ENCODE measurements at regions not wholly inside any gene's neighbourhood (a gene's known extent, or its start where the extent isn't known, plus 50 kb on each side); places are given as distances from the start of the nearest gene placed in this dataset.
A peak's percentile ranks its signal among the peaks of the same experiment; 100 is the strongest.

- no peak for DNase-seq
Observed at GRCh38 chr10:44242091-44242490, 142.8 kb downstream of the CXCL12 start.

- no peak for DNase-seq
Observed at GRCh38 chr10:44240584-44241205, 144.2 kb downstream of the CXCL12 start.

GRCh38 chr10:44238212-44238611 lies 146.7 kb downstream of the CXCL12 start:
- no peak for DNase-seq

- DNase-seq: no peak
Observed at GRCh38 chr10:44237364-44238049, 147.4 kb downstream of the CXCL12 start.

GRCh38 chr10:44235363-44235762 lies 149.5 kb downstream of the CXCL12 start:
- no peak for DNase-seq

GRCh38 chr10:44234483-44234875 lies 150.4 kb downstream of the CXCL12 start:
- DNase-seq: no peak

- DNase-seq: no peak
Observed at GRCh38 chr10:44233561-44234482, 151.1 kb downstream of the CXCL12 start.

GRCh38 chr10:44217274-44217820 lies 167.6 kb downstream of the CXCL12 start:
- DNase-seq: no peak

GRCh38 chr10:44216073-44216472 lies 168.8 kb downstream of the CXCL12 start:
- DNase-seq: no peak

GRCh38 chr10:44209811-44210210 lies 175.1 kb downstream of the CXCL12 start:
- DNase-seq: no peak

- DNase-seq: no peak
Observed at GRCh38 chr10:44207160-44207559, 177.7 kb downstream of the CXCL12 start.

GRCh38 chr10:44206127-44206818 lies 178.6 kb downstream of the CXCL12 start:
- no peak for DNase-seq

GRCh38 chr10:44205067-44205466 lies 179.8 kb downstream of the CXCL12 start:
- no peak for DNase-seq

GRCh38 chr10:44203535-44203934 lies 181.4 kb downstream of the CXCL12 start:
- no peak for DNase-seq

- DNase-seq: no peak
Observed at GRCh38 chr10:44202952-44203351, 181.9 kb downstream of the CXCL12 start.

GRCh38 chr10:44201656-44202055 lies 183.2 kb downstream of the CXCL12 start:
- DNase-seq: no peak

- no peak for DNase-seq
Observed at GRCh38 chr10:44201011-44201410, 183.9 kb downstream of the CXCL12 start.

- DNase-seq: no peak
Observed at GRCh38 chr10:44199991-44200655, 184.8 kb downstream of the CXCL12 start.

GRCh38 chr10:44199267-44199666 lies 185.6 kb downstream of the CXCL12 start:
- no peak for DNase-seq

GRCh38 chr10:44198780-44199097 lies 186.2 kb downstream of the CXCL12 start:
- DNase-seq: no peak

- peak; percentile 38 for DNase-seq
Observed at GRCh38 chr10:44198096-44198779, 186.7 kb downstream of the CXCL12 start.

GRCh38 chr10:44197646-44198045 lies 187.3 kb downstream of the CXCL12 start:
- DNase-seq: no peak
